OCI-LY7 (cell line): ENCODE measurements at regions not wholly inside any gene's neighbourhood (a gene's known extent, or its start where the extent isn't known, plus 50 kb on each side); places are given as distances from the start of the nearest gene placed in this dataset.

Experiments used
- BruUV-seq: library from RNA; stranded (reverse); fragments of 400-500 nt; replicated peaks from 2 replicates; lab custom pipeline; 2021; lab: Mats Ljungman, UMichigan
- CTCF ChIA-PET: fragments of 300-600 bp; sonication (Branson Sonifier 250); formaldehyde crosslinking; loops from one replicate; lab custom pipeline; 2022; ENCODE audit warnings: antibody characterized with exemption; ENCODE audit not compliant: unreplicated experiment; lab: Charles Lee
- POLR2A ChIA-PET: fragments of 300-600 bp; sonication (Branson Sonifier 250); formaldehyde crosslinking; loops from one replicate; lab custom pipeline; 2022; ENCODE audit warnings: antibody characterized with exemption; lab: Charles Lee
- DNase-seq: peaks from one replicate; pipeline ENCODE4 v3.0.0-alpha.2; 2015; ENCODE audit warnings: low spot score
- H2AFZ ChIP-seq: fragments of 200-600 bp; sonication (generic), shearing (Covaris generic); 2 replicates; pipeline ENCODE4 v1.6.1; 2014; ENCODE audit warnings: mild to moderate bottlenecking, antibody characterized with exemption, low read length, moderate library complexity
- H3K27ac ChIP-seq: fragments of 200-600 bp; sonication (generic); 2 replicates; pipeline ENCODE4 v1.5.1; 2014; ENCODE audit warnings: mixed run types, low read depth, mild to moderate bottlenecking, moderate library complexity, low read length, inconsistent platforms; ENCODE audit not compliant: poor library complexity, severe bottlenecking
- H3K36me3 ChIP-seq: fragments of 200-600 bp; sonication (generic); 2 replicates; pipeline ENCODE4 v1.6.1; 2014; ENCODE audit warnings: mild to moderate bottlenecking, antibody characterized with exemption, low read length, moderate library complexity, mixed read lengths; ENCODE audit not compliant: insufficient read depth
- H3K4me1 ChIP-seq: fragments of 200-600 bp; sonication (generic); 2 replicates; pipeline ENCODE4 v1.5.1; 2014; ENCODE audit warnings: mild to moderate bottlenecking, low read length; ENCODE audit not compliant: insufficient read depth, poor library complexity, severe bottlenecking
- H3K4me2 ChIP-seq: fragments of 200-600 bp; sonication (generic); 2 replicates; pipeline ENCODE4 v1.6.1; 2014; ENCODE audit warnings: mild to moderate bottlenecking, low read length
- H3K4me3 ChIP-seq: fragments of 200-600 bp; sonication (generic); 2 replicates; pipeline ENCODE4 v1.5.1; 2014; ENCODE audit warnings: mild to moderate bottlenecking, low read depth, low read length; ENCODE audit not compliant: poor library complexity, severe bottlenecking
- H3K79me2 ChIP-seq: fragments of 200-600 bp; sonication (generic); 2 replicates; pipeline ENCODE4 v1.6.1; 2016; ENCODE audit warnings: low read depth, mild to moderate bottlenecking, low read length, moderate library complexity, mixed read lengths; ENCODE audit not compliant: insufficient read depth
- H3K9me2 ChIP-seq: fragments of 200-600 bp; sonication (generic); 2 replicates; pipeline ENCODE4 v1.6.1; 2016; ENCODE audit warnings: mild to moderate bottlenecking, low read length, mixed read lengths; ENCODE audit not compliant: insufficient read depth
- H3K9me3 ChIP-seq: fragments of 200-600 bp; sonication (generic); 2 replicates; pipeline ENCODE4 v1.6.1; 2014; ENCODE audit warnings: mild to moderate bottlenecking, mixed run types, low read length, mixed read lengths
- H4K20me1 ChIP-seq: fragments of 200-600 bp; sonication (generic); 2 replicates; pipeline ENCODE4 v1.6.1; 2014; ENCODE audit warnings: mild to moderate bottlenecking, antibody characterized with exemption, low read length, moderate library complexity, mixed read lengths; ENCODE audit not compliant: insufficient read depth
- EZH2phosphoT487 ChIP-seq: fragments of 200-600 bp; sonication (generic); IDR thresholded peaks from 2 replicates; pipeline ENCODE4 v1.6.1; 2018; ENCODE audit warnings: low read depth, borderline replicate concordance, mild to moderate bottlenecking, mixed run types, antibody characterized with exemption, low read length, moderate library complexity, mixed read lengths
- intact Hi-C: fragments of 100-400 bp; cut with micrococcal nuclease; formaldehyde crosslinking; loops from one replicate; pipeline ENCODE4 v1.10.0; 2022; ENCODE audit not compliant: unreplicated experiment
- TF ChIP-seq, protein P1 (sequence below): fragments of 200-600 bp; sonication (generic); conservative IDR thresholded peaks from 2 replicates; pipeline ENCODE4 v1.5.1; 2014; ENCODE audit warnings: mild to moderate bottlenecking, antibody characterized with exemption, low read length, moderate library complexity, mixed read lengths

DNA sequence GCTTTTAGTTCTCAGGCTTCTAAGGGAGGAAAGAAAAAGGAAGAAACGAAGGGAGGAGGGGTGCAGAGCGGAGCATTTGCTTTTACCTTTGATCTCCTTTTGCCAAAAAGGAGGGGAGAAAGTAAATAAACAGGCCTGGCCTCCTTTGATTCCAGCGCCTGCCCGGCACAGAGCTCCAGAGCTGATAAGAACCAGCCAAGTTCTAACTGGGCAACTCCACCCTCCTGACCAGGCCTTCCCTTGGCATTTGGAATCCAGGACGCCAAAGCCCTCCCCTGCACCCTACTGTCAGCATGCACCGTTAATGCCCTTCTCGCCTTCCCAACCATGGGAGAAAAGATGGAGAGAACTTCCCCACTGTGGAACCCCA is 120.8 kb upstream of the PTPN1 start:
- no peaks in the 10 kb centered on the region for H3K9me2 ChIP-seq
- DNase-seq = no peak
- no peaks in the 10 kb centered on the region for H3K36me3 ChIP-seq
- no peak overlapping the region for H2AFZ ChIP-seq
- H3K9me3 ChIP-seq = no peaks in the 10 kb centered on the region
- no peak overlapping the region for H3K4me3 ChIP-seq
- H3K79me2 ChIP-seq = no peaks in the 10 kb centered on the region
- H3K27ac ChIP-seq = no peak overlapping the region
- TF ChIP-seq, protein P1, sequence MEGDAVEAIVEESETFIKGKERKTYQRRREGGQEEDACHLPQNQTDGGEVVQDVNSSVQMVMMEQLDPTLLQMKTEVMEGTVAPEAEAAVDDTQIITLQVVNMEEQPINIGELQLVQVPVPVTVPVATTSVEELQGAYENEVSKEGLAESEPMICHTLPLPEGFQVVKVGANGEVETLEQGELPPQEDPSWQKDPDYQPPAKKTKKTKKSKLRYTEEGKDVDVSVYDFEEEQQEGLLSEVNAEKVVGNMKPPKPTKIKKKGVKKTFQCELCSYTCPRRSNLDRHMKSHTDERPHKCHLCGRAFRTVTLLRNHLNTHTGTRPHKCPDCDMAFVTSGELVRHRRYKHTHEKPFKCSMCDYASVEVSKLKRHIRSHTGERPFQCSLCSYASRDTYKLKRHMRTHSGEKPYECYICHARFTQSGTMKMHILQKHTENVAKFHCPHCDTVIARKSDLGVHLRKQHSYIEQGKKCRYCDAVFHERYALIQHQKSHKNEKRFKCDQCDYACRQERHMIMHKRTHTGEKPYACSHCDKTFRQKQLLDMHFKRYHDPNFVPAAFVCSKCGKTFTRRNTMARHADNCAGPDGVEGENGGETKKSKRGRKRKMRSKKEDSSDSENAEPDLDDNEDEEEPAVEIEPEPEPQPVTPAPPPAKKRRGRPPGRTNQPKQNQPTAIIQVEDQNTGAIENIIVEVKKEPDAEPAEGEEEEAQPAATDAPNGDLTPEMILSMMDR = no peak
- TF ChIP-seq EZH2phosphoT487 = no peak
- ChIA-PET CTCF (no interaction called here), POLR2A (no interaction called here)
- H3K4me2 ChIP-seq = no peak overlapping the region
- no peaks in the 10 kb centered on the region for H4K20me1 ChIP-seq
- intact Hi-C loops = no loop called here
- no TSS peak for BruUV-seq
- no peaks in the 10 kb centered on the region for H3K4me1 ChIP-seq

DNA sequence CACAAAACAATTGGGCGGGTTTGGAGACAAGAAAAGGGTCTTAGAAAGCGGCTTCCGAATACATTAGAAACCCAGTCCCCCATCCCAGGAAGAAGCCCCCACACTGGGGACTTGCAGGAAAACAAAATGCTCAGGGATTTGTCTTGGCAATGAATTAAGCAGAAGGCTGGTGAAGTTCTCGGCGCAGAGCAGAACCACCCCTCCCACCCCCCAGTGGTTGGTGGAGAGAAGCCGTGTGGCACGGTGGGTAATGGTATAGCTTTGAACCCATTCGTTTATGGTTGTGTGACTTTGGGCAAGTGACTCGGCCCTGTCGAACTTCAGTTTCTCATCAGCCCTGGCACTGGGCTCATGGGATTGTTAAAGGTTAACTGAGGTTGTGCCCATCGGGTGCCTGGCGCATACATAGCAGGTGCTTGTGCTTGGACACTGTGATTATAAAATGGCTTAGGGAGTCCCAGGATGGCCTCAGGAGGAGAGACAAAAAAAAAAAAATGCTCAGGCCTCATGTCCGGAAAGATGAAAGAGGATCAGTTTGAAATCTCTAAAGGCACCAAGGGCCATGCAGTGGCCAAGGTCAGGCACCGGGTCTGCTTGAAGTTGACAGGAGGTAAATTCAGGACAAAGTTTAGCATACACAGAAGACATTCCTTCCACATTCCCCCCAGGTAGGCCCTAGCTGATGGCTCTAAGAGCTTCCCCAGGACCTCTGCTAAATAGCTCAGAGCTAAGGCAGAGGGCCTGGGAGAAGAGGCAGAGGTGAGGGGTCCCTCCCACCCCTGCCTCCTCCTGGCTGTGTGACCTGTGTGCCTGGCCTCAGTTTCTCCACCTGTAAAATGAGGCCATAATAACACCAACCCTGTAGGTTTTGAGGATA is 120.1 kb upstream of the PTPN1 start:
- TF ChIP-seq EZH2phosphoT487 = no peak
- TF ChIP-seq, protein P1 = no peak
- Histone ChIP-seq H4K20me1 (no peaks in the 10 kb centered on the region), H3K4me2 (no peak overlapping the region), H3K4me1 (no peaks in the 10 kb centered on the region), H3K9me3 (no peaks in the 10 kb centered on the region), H3K79me2 (no peaks in the 10 kb centered on the region), H3K36me3 (no peaks in the 10 kb centered on the region), H3K9me2 (no peaks in the 10 kb centered on the region), H3K4me3 (no peak overlapping the region), H3K27ac (no peak overlapping the region), H2AFZ (no peak overlapping the region)
- BruUV-seq = no TSS peak
- intact Hi-C loops = no loop called here
- ChIA-PET POLR2A (no interaction called here), CTCF (no interaction called here)
- no peak for DNase-seq

DNA sequence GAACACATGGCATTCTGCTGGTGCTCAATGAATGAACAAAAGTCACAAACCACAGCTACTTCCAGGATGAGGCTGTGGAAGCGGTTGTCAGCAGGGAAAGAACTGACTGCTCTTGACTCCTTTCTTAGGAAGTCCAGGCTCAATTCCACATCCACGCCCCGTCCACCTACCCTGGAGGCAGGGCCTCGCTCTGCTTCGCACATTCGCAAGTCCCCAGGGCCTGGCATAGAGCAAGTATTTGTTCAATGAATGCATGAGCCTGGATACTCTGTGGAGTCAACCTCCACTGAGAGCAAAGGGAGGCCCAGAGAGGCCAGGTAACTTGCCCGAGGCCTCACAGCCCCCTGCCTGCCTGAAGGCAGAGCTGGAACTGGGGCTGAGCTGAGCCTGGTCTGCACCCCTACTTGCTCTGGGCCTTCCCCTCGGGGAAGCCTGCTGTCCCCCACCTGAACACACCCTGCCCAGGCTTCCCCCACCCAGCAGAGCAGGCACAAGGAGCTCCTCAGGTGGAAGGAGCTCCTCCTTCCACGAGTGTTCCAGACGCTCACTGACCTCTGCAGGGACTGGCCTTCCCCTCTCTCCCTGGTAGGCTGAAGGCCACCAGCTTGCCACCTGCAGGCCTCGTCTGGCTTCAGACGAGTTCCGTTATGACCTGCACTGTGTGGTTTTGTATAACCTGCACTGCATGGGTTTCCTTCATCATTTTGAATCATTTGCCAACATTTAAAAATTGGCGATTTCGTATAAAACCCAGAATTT is 119.3 kb upstream of the PTPN1 start:
- Histone ChIP-seq H3K9me2 (no peaks in the 10 kb centered on the region), H2AFZ (no peak overlapping the region), H3K27ac (no peak overlapping the region), H3K9me3 (no peaks in the 10 kb centered on the region), H3K79me2 (no peaks in the 10 kb centered on the region), H3K36me3 (no peaks in the 10 kb centered on the region), H3K4me3 (no peak overlapping the region), H3K4me1 (no peaks in the 10 kb centered on the region), H3K4me2 (no peak overlapping the region), H4K20me1 (no peaks in the 10 kb centered on the region)
- ChIA-PET POLR2A (no interaction called here), CTCF (no interaction called here)
- no peak for TF ChIP-seq EZH2phosphoT487
- TF ChIP-seq, protein P1 = no peak
- no TSS peak for BruUV-seq
- DNase-seq = no peak
- intact Hi-C loops = no loop called here
